NCI-H526 treated with DMSO at 0.1 percent for 48 hours (cell line): ENCODE measurements at regions not wholly inside any gene's neighbourhood (a gene's known extent, or its start where the extent isn't known, plus 50 kb on each side); places are given as distances from the start of the nearest gene placed in this dataset.
"Not testable (repeated sequence)": the region's sequence is repeated elsewhere in the genome, so short reads cannot be mapped to it uniquely, and the experiment has no call there.

Experiments
- DNase-seq: peaks from one replicate; lab custom pipeline; 2025; lab: John Stamatoyannopoulos, UW

DNA sequence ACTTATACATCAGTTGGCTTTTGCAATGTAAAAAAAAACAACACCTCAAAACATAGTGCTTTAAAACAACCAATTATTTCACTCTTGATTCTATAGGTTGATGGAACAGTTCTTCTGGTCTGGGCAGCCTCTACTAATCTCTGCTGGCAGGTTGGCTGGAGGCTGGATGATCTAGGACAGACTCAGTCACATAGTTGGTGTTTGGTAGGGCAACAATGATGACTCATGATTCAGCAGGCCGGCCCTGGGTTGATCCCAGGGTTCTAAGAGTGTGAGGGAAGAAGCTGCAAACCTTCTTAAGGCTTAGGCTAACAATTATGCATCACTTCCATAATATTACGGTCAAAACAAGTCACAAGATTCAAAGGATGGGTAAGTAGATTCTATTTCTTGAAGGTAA is 558.2 kb downstream of the ZNF674 start:
- DNase-seq = no peak

DNA sequence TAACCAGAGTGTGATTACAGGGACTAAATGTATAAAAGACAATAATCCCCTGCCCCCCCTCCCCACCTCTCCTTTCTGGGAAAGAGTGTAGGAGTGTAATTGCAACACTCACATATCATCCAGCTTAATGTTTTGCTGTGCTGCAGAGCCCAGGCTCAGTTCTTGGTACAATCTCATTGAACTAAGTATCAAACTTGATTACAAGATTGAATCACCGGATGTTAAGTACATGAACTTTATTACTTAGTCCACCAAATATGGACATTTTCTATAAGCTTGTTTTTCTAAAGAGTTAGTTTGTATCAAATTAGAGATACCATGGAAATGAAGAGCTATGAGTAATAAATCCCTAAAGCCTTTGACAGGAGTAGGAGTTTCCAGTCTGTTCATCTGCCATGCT is 559.1 kb downstream of the ZNF674 start:
- no peak for DNase-seq

DNA sequence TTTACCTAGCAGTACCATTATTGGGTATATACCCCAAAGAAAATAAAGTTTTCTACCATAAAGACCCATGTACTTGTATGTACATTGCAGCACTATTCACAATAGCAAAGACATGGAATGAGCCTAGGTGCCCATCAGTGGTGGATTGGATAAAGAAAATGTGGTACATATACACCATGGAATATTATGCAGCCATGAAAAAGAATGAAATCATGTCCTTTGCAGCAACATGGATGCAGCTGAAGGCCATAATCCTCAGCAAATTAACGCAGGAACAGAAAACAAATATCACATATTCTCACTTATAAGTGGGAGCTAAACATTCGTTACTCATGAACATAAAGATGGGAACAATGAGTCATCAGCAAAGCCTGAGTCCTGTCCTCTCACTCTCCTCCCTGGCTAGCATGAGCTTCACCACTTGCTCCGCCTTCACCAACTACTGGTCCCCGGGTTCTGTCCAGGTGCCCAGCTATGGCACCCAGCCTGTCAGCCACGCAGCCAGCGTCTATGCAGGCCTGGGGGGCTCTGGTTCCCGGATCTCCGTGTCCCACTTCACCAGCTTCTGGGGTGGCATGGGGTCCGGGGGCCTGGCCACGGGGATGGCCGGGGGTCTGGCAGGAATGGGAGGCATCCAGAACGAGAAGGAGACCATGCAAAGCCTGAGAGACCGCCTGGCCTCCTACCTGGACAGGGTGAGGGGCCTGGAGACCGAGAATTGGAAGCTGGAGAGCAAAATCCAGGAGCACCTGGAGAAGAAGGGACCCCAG is 562.1 kb downstream of the ZNF674 start:
- not testable (repeated sequence) for DNase-seq

DNA sequence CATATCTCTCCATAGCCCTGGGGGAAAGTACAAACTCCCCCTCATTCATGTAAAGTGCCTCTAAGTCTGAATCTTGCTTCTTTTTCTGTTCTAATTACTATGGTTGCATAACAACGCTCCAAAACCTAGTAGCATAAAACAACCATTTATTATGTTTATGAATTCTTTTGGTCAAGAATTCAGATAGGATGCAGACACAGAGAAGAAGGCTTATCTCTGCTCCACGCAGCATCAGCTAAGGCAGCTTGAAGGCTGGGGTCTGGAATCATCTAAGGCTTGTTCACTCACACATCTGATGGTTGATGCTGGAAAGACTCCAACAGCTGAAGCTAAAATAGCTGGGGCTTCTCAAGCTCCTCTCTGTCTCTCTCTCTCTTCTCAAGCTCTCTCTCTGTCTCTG is 564.5 kb downstream of the ZNF674 start:
- DNase-seq = no peak

DNA sequence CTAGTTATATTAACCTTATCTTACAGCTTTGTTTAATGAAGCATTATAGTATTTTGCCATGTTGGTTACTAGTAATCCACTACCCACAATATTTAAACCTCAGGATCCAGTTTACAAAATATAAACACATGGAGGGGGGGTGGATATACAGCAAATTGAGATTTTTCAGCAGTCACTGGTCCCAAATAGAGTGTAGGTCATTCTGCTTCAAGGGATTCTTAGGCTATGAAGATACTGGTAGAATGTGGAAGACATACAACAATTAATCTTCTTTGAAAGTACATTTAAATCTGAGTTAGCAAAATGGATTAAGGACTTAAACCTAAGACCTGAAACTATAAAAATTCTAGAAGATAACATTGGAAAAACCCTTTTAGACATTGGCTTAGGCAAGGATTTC is 569.6 kb downstream of the ZNF674 start:
- DNase-seq = no peak

DNA sequence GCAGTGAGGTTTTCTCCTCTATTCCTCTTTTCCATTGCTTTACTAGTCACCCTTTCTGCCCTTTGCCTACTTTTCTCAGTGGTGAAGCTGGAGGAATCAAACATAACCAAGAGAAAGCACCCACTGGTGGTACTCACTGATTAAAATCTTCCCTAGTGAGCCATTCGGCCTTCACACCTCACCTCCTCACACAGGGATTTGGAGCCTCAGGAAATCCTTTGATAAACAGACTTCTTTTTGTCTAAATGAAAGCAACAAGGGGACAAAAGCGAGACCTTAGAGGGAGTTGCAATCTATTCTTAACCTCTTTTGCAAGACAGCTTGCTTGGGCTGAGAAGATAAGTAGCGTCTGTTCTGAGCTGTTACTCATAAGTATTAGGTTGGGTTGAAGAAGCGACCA is 572.6 kb downstream of the ZNF674 start:
- DNase-seq = no peak

GRCh38 chrX:45959567-45959966 is 585.7 kb downstream of the ZNF674 start:
- no peak for DNase-seq

- DNase-seq = no peak
Measured at GRCh38 chrX:45956191-45956870, 588.9 kb downstream of the ZNF674 start.

GRCh38 chrX:45955661-45956060 is 589.6 kb downstream of the ZNF674 start:
- no peak for DNase-seq

GRCh38 chrX:45954026-45954425 is 591.2 kb downstream of the ZNF674 start:
- DNase-seq = no peak

- DNase-seq = no peak
Measured at GRCh38 chrX:45952030-45952429, 593.2 kb downstream of the ZNF674 start.

DNA sequence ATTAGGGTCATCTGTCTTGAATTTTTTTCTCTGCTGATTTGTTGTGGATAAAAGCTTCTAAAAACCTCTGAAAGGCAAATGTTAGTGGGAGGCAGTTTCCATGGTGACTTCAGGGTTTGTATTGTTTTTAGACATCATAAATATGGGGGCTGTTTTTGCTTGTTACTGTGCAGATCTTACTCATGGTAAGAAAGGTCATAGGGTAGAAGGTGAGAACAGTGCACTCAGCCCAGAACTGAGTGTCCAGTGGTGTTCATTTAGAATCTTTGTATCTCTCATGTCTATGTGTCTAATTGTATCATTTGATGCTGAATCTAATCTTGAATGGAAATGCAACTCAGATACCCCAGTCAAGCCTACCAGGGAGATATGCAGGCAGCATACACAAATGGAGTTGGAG is 609.8 kb downstream of the ZNF674 start:
- DNase-seq = no peak

DNA sequence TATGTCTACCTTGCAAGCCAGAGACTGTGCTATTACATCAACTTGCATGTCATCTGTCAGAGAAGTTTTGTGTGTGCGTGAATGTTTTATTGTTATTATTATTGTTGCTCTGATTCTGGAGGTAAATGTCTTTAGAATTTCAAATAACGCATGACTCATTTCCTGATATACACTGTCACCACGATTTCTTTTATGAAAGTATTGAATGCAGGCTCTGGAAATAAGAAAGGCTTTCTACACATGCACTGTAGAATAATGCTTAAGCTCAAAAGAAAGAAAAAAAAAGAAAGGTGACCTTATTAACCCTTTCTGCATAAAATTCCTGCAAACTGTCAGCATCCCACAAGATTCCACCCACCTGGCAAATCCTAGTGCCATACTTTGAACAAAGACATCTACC is 632.9 kb downstream of the ZNF674 start:
- no peak for DNase-seq

GRCh38 chrX:45907786-45908185 is 637.4 kb downstream of the ZNF674 start:
- no peak for DNase-seq

DNA sequence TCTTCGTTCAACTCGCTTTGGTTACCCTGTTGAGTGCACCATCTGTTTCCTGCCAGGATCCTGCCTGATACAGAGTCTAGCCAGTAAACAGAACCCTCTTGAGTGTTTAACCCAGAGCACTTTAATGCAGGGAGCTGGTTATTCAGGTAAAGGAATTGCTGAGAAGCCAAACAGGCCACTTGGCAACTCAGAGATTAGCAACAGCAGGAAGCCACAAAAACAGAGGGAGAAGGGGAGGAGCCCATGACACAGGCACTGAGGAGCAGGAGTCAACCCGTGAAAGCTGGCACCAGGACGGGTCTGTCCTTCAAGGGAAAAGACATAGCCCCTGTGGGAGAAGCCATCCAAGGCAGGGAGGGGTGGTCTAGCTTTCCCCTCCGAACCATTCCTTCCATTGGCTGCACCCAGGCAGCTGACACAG is 641.4 kb downstream of the ZNF674 start:
- no peak for DNase-seq

- no peak for DNase-seq
Measured at GRCh38 chrX:45900766-45901615, 644.2 kb downstream of the ZNF674 start.

GRCh38 chrX:45894864-45895645 is 650.2 kb downstream of the ZNF674 start:
- no peak for DNase-seq

- DNase-seq = no peak
Measured at GRCh38 chrX:45889471-45889870, 655.8 kb downstream of the ZNF674 start.

DNA sequence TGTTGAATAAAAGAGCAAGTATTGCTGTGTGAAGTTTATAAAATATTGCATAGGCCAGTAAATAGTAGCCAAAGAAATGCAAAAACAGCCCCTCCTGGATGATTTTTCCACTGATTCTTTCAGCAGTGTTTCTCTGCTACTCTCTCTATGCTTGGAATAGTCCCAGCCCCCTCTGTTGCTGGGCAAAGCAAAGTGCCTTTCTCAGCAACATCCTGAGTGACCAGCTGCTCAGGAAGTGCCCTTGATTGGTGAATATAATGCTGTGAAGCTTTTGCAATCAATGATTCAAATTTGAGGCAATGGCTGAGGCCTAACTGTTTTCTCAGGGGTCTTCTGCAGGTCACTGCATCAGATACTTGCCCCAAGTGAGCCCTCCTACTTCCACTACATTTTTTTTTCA is 656.7 kb downstream of the ZNF674 start:
- DNase-seq = no peak

DNA sequence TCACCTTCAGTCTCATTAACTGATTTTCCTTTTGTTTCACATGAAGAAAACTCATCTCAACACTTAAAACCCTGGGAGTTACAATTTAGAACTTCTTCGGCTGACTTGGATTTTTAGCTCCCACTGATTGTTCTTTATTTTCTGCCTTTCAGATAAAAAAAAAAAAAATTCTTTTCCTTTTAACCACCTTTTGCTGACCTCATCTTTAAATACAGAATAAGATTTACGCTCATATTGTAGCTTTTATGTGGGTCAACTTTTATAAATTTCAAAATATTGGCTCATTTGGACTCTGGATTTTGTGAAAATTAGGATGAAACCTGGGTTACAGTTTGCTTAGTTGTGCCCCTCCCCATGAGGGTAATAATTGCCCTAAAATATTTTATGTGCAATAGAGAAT is 659.3 kb downstream of the ZNF674 start:
- no peak for DNase-seq

- DNase-seq = no peak
Measured at GRCh38 chrX:45879512-45879911, 665.7 kb downstream of the ZNF674 start.

DNA sequence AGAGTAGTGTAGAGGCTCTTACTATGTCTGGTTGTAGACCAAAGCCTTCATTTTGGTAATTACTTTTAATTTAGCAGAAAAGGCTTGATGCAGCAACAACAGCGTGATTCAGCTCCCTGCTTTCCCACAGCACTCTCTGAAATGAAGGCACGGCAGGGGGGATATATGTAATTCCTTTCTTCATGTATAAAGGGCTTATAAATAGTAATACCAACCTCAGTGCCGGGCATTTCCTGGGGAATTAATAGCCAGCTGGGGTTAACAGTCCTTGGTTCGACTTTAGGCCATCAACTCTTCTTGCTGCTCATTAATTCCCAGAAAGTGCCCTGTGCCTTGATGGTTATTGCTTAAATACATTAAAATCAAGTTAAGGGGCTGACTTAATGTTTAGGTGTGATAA is 669.0 kb downstream of the ZNF674 start:
- no peak for DNase-seq
